SK-N-SH (cell line): ENCODE measurements at regions not wholly inside any gene's neighbourhood (a gene's known extent, or its start where the extent isn't known, plus 50 kb on each side); places are given as distances from the start of the nearest gene placed in this dataset.

ENCODE experiments used
- CTCF ChIA-PET: fragments of 300-600, 350-600 bp; formaldehyde crosslinking; extraction: SDS; loops from one replicate; lab custom pipeline; 2021; lab: Yijun Ruan, JAX
- POLR2A ChIA-PET: fragments of 350-600 bp; sonication (Branson Sonifier 250); formaldehyde crosslinking; extraction: SDS; loops from one replicate; lab custom pipeline; 2020; ENCODE audit warnings: antibody characterized with exemption, inconsistent platforms; lab: Yijun Ruan, JAX
- DNase-seq: peaks from one replicate; pipeline ENCODE4 v3.0.0; 2012
- H2AFZ ChIP-seq: fragments of 200-600 bp; sonication (generic); 2 replicates; pipeline ENCODE4 v1.8.1; 2016; ENCODE audit warnings: antibody characterized with exemption, mild to moderate bottlenecking, low read depth
- H3F3A ChIP-seq: fragments of 200-600 bp; sonication (generic); replicated peaks from 2 replicates; pipeline ENCODE3; 2016; ENCODE audit warnings: antibody characterized with exemption, mild to moderate bottlenecking; ENCODE audit not compliant: insufficient read depth
- H3K27ac ChIP-seq, 2 experiments: fragments of 200-500 bp in 1 of 2; fragments of 200-600 bp in 1 of 2; sonication (Bioruptor generic) in 1 of 2; sonication (generic), shearing (Covaris generic) in 1 of 2; 2 replicates each; pipeline versions ENCODE4 v1.5.1 to v1.6.1; 2014 to 2016; ENCODE audit warnings: low read depth in 2 of 2, inconsistent platforms in 1 of 2, low read length in 1 of 2, mild to moderate bottlenecking in 1 of 2, mixed read lengths in 1 of 2
- H3K27me3 ChIP-seq: fragments of 200-600 bp; sonication (generic), shearing (Covaris generic); 2 replicates; pipeline ENCODE4 v1.6.1; 2016; ENCODE audit warnings: mixed run types; ENCODE audit not compliant: insufficient read depth
- H3K36me3 ChIP-seq, 2 experiments: fragments of 200-500 bp in 1 of 2; fragments of 200-600 bp in 1 of 2; sonication (Bioruptor generic) in 1 of 2; sonication (generic) in 1 of 2; replicated peaks in 1 of 2; 2 replicates each; pipeline versions ENCODE3 to v1.5.1; 2014 to 2016; ENCODE audit warnings: low read length in 1 of 2, mild to moderate bottlenecking in 1 of 2; ENCODE audit not compliant: insufficient read depth in 2 of 2, control insufficient read depth in 1 of 2
- H3K4me1 ChIP-seq, 2 experiments: fragments of 200-500 bp in 1 of 2; fragments of 200-600 bp in 1 of 2; sonication (Bioruptor generic) in 1 of 2; sonication (generic), shearing (Covaris generic) in 1 of 2; 2 replicates each; pipeline versions ENCODE4 v1.5.1 to v1.6.1; 2014 to 2016; ENCODE audit warnings: low read depth in 1 of 2, low read length in 1 of 2, mixed run types in 1 of 2; ENCODE audit not compliant: insufficient read depth in 2 of 2, control insufficient read depth in 1 of 2
- H3K4me2 ChIP-seq: fragments of 200-600 bp; sonication (generic), shearing (Covaris generic); 2 replicates; pipeline ENCODE4 v1.6.1; 2017; ENCODE audit warnings: mixed run types
- H3K4me3 ChIP-seq, 2 experiments: fragments of 200-500 bp in 1 of 2; fragments of 200-600 bp in 1 of 2; sonication (Bioruptor generic) in 1 of 2; sonication (generic), shearing (Covaris generic) in 1 of 2; 2 replicates each; pipeline versions ENCODE4 v1.5.1 to v1.8.1; 2014 to 2016; ENCODE audit warnings: low read depth in 2 of 2, inconsistent platforms in 1 of 2, low read length in 1 of 2, mild to moderate bottlenecking in 1 of 2, mixed read lengths in 1 of 2, moderate library complexity in 1 of 2
- H3K79me2 ChIP-seq: fragments of 200-600 bp; sonication (generic); 2 replicates; pipeline ENCODE4 v1.8.1; 2017; ENCODE audit warnings: mild to moderate bottlenecking; ENCODE audit not compliant: insufficient read depth
- H3K9ac ChIP-seq: fragments of 200-600 bp; sonication (generic); 2 replicates; pipeline ENCODE4 v1.6.1; 2017; ENCODE audit warnings: mixed run types
- H3K9me2 ChIP-seq: fragments of 200-600 bp; sonication (generic); 2 replicates; pipeline ENCODE4 v1.6.1; 2017; ENCODE audit warnings: mixed run types
- H3K9me3 ChIP-seq: fragments of 200-600 bp; sonication (generic); 2 replicates; pipeline ENCODE4 v1.6.1; 2017; ENCODE audit warnings: mixed run types, mild to moderate bottlenecking, moderate library complexity
- H4K20me1 ChIP-seq: fragments of 200-600 bp; sonication (generic); 2 replicates; pipeline ENCODE4 v1.6.1; 2017; ENCODE audit warnings: mild to moderate bottlenecking, mixed run types; ENCODE audit not compliant: insufficient read depth
- CHD2 ChIP-seq: fragments of 150-350 bp; IDR thresholded peaks from 2 replicates; pipeline ENCODE4 v1.6.1; 2018; ENCODE audit warnings: low read length; ENCODE audit not compliant: partially characterized antibody
- FOXM1 ChIP-seq: IDR thresholded peaks from 2 replicates; pipeline ENCODE4 v1.4.0; 2012; ENCODE audit warnings: low read depth, mild to moderate bottlenecking
- MXI1 ChIP-seq: IDR thresholded peaks from 2 replicates; pipeline ENCODE4 v1.6.1; 2012; ENCODE audit warnings: mild to moderate bottlenecking, low read depth, low read length, improper control_type of control experiment
- RCOR1 ChIP-seq: fragments of 150-350 bp; IDR thresholded peaks from 2 replicates; pipeline ENCODE4 v1.6.1; 2017; ENCODE audit warnings: antibody characterized with exemption, low read length
- RFX5 ChIP-seq: IDR thresholded peaks from 2 replicates; pipeline ENCODE4 v1.6.1; 2012; ENCODE audit warnings: mild to moderate bottlenecking, improper control_type of control experiment, low read length
- USF2 ChIP-seq: fragments of 150-350 bp; IDR thresholded peaks from 2 replicates; pipeline ENCODE4 v1.6.1; 2017; ENCODE audit warnings: antibody characterized with exemption, low read length, low read depth, borderline replicate concordance
- WGBS: methylation state at CpG from one replicate; pipeline ENCODE4 v1.1.6; 2017; ENCODE audit warnings: low lambda C conversion rate; 5-methylcytosine and 5-hydroxymethylcytosine counted together
- TF ChIP-seq, protein P1 (sequence below): IDR thresholded peaks from 2 replicates; pipeline ENCODE4 v1.4.0; 2012; ENCODE audit warnings: low read depth, borderline replicate concordance

- TF ChIP-seq FOXM1 = no peak
These were observed 89.3 kb downstream of the RNASET2 start (continued) for GRCh38 chr6:166866839-166867637.

GRCh38 chr6:166864333-166864732 lies 92.0 kb downstream of the RNASET2 start:
- no peaks in the 10 kb centered on the region for H3K9me2 ChIP-seq
- TF ChIP-seq RFX5 (no peak), USF2 (no peak), RCOR1 (no peak)
- TF ChIP-seq, protein P1, sequence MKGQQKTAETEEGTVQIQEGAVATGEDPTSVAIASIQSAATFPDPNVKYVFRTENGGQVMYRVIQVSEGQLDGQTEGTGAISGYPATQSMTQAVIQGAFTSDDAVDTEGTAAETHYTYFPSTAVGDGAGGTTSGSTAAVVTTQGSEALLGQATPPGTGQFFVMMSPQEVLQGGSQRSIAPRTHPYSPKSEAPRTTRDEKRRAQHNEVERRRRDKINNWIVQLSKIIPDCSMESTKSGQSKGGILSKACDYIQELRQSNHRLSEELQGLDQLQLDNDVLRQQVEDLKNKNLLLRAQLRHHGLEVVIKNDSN = no peak

GRCh38 chr6:166862978-166863530 lies 93.3 kb downstream of the RNASET2 start:
- no peaks in the 10 kb centered on the region for H3K36me3 ChIP-seq
- peak overlapping the region; percentile 94 for H3K4me2 ChIP-seq
- DNase-seq = no peak
- H3K79me2 ChIP-seq = no peaks in the 10 kb centered on the region
- TF ChIP-seq CHD2 = no peak
- 0 out of 2 replicates have a peak, but pooled peaks have one; percentile 12 for TF ChIP-seq MXI1
- WGBS = 52% methylated on average over 9 of the region's 21 CpGs
- peak overlapping the region; percentile 60 to 67 for H3K4me3 ChIP-seq
- ChIA-PET CTCF (interaction anchor here (0.6 to 1.6 kb wide), 10 partner anchors 11 to 279 kb away, joined by 3 to 10 read pairs (median 3); no protein-coding TSS in a partner anchor), POLR2A (interaction anchor here (1.1 kb wide), 1 partner anchor 93 kb away, joined by 3 read pairs; the partner anchor contains the start of gene RNASET2)
- no peak overlapping the region for H3K9ac ChIP-seq
- no peaks in the 10 kb centered on the region for H4K20me1 ChIP-seq
- peaks cover 47% of the 10 kb centered on the region; the same call in 1 of the 2 replicates for H3K27me3 ChIP-seq
- no peaks in the 10 kb centered on the region for H3K9me2 ChIP-seq
- H3K27ac ChIP-seq = peak overlapping the region in 1 of 2 experiments; percentile 82; a peak in 2 of 4 replicates
- H3K9me3 ChIP-seq = no peaks in the 10 kb centered on the region
- H2AFZ ChIP-seq = peak overlapping the region; percentile 68
- H3F3A ChIP-seq = no peaks in the 10 kb centered on the region
- peaks cover 0 to 12% of the 10 kb centered on the region in 2 experiments; a peak in 2 of 4 replicates for H3K4me1 ChIP-seq

More at GRCh38 chr6:166864333-166864732, 92.0 kb downstream of the RNASET2 start:
- POLR2A ChIA-PET = no interaction called here
- H3K4me1 ChIP-seq = peaks cover 0 to 12% of the 10 kb centered on the region in 2 experiments; a peak in 2 of 4 replicates
- DNase-seq = no peak
- WGBS = 33% methylated on average over 1 of the region's 1 CpG
- no peaks in the 10 kb centered on the region for H3K36me3 ChIP-seq
- H3K4me2 ChIP-seq = no peak overlapping the region
- H3K9me3 ChIP-seq = no peaks in the 10 kb centered on the region
- H3F3A ChIP-seq = no peaks in the 10 kb centered on the region
- CTCF ChIA-PET = interaction anchor here (1.2 to 1.4 kb wide), 2 partner anchors 8 to 19 kb away, joined by 3 read pairs; no protein-coding TSS in a partner anchor
- no peak overlapping the region for H3K4me3 ChIP-seq
- H2AFZ ChIP-seq = no peak overlapping the region
- H3K27ac ChIP-seq = no peak overlapping the region
- H3K9ac ChIP-seq = no peak overlapping the region
- H3K27me3 ChIP-seq = peaks cover 47% of the 10 kb centered on the region; the same call in 1 of the 2 replicates
- H4K20me1 ChIP-seq = no peaks in the 10 kb centered on the region
- no peaks in the 10 kb centered on the region for H3K79me2 ChIP-seq
